Neural cell (in vitro differentiated cells): ENCODE measurements at regions not wholly inside any gene's neighbourhood (a gene's known extent, or its start where the extent isn't known, plus 50 kb on each side); places are given as distances from the start of the nearest gene placed in this dataset.

Experiments
- EP300 ChIP-seq: fragments of 450-650 bp; conservative IDR thresholded peaks from 2 replicates; pipeline ENCODE4 v1.6.1; 2014; ENCODE audit warnings: antibody characterized with exemption, mild to moderate bottlenecking, moderate library complexity; ENCODE audit not compliant: poor library complexity, severe bottlenecking
- EZH2 ChIP-seq: fragments of 200-600, 300-800 bp; shearing (Covaris generic), sonication (generic); IDR thresholded peaks from 2 replicates; pipeline ENCODE4 v1.6.1; 2014; ENCODE audit warnings: antibody characterized with exemption, low read length, borderline replicate concordance, mild to moderate bottlenecking; ENCODE audit not compliant: insufficient read depth, poor library complexity, severe bottlenecking
- MXI1 ChIP-seq: fragments of 450-650 bp; conservative IDR thresholded peaks from 2 replicates; pipeline ENCODE4 v1.6.1; 2014; ENCODE audit warnings: antibody characterized with exemption, mild to moderate bottlenecking; ENCODE audit not compliant: poor library complexity, severe bottlenecking
- POLR2AphosphoS5 ChIP-seq: IDR thresholded peaks from 2 replicates; pipeline ENCODE4 v1.6.1; 2012
- RAD21 ChIP-seq: fragments of 450-650 bp; conservative IDR thresholded peaks from 2 replicates; pipeline ENCODE4 v1.6.1; 2014; ENCODE audit warnings: antibody characterized with exemption, mild to moderate bottlenecking, moderate library complexity
- SMC3 ChIP-seq: fragments of 450-650 bp; conservative IDR thresholded peaks from 2 replicates; pipeline ENCODE4 v1.6.1; 2014; ENCODE audit warnings: antibody characterized with exemption, mild to moderate bottlenecking, moderate library complexity; ENCODE audit not compliant: poor library complexity
- TAF1 ChIP-seq: IDR thresholded peaks from 2 replicates; pipeline ENCODE4 v1.6.1; 2012; ENCODE audit warnings: low read depth
- TF ChIP-seq, protein P1 (sequence below): fragments of 450-650 bp; IDR thresholded peaks from 2 replicates; pipeline ENCODE4 v1.5.1; 2014; ENCODE audit warnings: antibody characterized with exemption, mild to moderate bottlenecking, moderate library complexity; ENCODE audit not compliant: poor library complexity, severe bottlenecking
- TF ChIP-seq, protein P2 (sequence below): IDR thresholded peaks from 2 replicates; pipeline ENCODE4 v1.6.1; 2012; ENCODE audit warnings: borderline replicate concordance

DNA sequence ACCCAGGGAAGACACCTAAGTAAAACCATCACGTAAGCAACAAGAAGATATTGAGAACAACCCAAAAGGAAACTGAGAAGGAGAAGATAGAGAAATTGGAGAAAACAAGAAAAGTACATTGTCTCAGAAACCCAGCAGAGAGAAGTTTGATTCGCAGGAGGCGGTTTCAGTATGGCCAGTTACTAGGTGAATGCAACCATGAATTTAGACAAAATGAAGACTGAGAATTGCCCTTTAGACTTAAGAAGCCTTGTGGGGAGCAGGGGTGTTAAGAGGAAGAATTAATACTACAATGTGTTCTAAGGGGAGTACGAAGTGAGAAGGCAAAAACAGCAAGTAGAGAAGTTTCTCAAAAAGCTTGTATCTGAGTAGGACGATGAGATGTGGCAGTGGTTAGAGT is 229.3 kb upstream of the NEIL3 start:
- no peak for TF ChIP-seq EP300
- TF ChIP-seq, protein P1, sequence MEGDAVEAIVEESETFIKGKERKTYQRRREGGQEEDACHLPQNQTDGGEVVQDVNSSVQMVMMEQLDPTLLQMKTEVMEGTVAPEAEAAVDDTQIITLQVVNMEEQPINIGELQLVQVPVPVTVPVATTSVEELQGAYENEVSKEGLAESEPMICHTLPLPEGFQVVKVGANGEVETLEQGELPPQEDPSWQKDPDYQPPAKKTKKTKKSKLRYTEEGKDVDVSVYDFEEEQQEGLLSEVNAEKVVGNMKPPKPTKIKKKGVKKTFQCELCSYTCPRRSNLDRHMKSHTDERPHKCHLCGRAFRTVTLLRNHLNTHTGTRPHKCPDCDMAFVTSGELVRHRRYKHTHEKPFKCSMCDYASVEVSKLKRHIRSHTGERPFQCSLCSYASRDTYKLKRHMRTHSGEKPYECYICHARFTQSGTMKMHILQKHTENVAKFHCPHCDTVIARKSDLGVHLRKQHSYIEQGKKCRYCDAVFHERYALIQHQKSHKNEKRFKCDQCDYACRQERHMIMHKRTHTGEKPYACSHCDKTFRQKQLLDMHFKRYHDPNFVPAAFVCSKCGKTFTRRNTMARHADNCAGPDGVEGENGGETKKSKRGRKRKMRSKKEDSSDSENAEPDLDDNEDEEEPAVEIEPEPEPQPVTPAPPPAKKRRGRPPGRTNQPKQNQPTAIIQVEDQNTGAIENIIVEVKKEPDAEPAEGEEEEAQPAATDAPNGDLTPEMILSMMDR = no peak
- no peak for TF ChIP-seq TAF1
- no peak for TF ChIP-seq POLR2AphosphoS5
- TF ChIP-seq RAD21 = no peak
- no peak for TF ChIP-seq MXI1
- no peak for TF ChIP-seq EZH2
- TF ChIP-seq, protein P2, sequence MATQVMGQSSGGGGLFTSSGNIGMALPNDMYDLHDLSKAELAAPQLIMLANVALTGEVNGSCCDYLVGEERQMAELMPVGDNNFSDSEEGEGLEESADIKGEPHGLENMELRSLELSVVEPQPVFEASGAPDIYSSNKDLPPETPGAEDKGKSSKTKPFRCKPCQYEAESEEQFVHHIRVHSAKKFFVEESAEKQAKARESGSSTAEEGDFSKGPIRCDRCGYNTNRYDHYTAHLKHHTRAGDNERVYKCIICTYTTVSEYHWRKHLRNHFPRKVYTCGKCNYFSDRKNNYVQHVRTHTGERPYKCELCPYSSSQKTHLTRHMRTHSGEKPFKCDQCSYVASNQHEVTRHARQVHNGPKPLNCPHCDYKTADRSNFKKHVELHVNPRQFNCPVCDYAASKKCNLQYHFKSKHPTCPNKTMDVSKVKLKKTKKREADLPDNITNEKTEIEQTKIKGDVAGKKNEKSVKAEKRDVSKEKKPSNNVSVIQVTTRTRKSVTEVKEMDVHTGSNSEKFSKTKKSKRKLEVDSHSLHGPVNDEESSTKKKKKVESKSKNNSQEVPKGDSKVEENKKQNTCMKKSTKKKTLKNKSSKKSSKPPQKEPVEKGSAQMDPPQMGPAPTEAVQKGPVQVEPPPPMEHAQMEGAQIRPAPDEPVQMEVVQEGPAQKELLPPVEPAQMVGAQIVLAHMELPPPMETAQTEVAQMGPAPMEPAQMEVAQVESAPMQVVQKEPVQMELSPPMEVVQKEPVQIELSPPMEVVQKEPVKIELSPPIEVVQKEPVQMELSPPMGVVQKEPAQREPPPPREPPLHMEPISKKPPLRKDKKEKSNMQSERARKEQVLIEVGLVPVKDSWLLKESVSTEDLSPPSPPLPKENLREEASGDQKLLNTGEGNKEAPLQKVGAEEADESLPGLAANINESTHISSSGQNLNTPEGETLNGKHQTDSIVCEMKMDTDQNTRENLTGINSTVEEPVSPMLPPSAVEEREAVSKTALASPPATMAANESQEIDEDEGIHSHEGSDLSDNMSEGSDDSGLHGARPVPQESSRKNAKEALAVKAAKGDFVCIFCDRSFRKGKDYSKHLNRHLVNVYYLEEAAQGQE = no peak
- TF ChIP-seq SMC3 = no peak
